ENCODE measurements at regions not wholly inside any gene's neighbourhood (a gene's known extent, or its start where the extent isn't known, plus 50 kb on each side); places are given as distances from the start of the nearest gene placed in this dataset.

GRCh38 chrX:121655276-121655675 lies 607.9 kb downstream of the GLUD2 start:
- in situ Hi-C loops (cut with MboI) (no loop called here), intact Hi-C loops (cut with micrococcal nuclease) (no loop called here)
- no peaks in the 10 kb centered on the region for H3K9me1 ChIP-seq (ENCODE audit: control insufficient read depth, insufficient read depth, low read length)
- no peak overlapping the region for H3K9ac ChIP-seq (ENCODE audit: insufficient read depth in 1 of 2, low read depth in 2 of 2, low read length in 2 of 2)
- ATAC-seq (no peak), FAIRE-seq (no peak), DNase-seq (ENCODE audit: extremely low read depth in 1 of 4, low spot score in 3 of 4) (peak in 1 of 4 experiments; percentile 1)
- H3K27ac ChIP-seq (ENCODE audit: extremely low read depth, low read depth, low read length), result no peak overlapping the region
- H3K36me3 ChIP-seq (ENCODE audit: control insufficient read depth, insufficient read depth, low read length), result no peaks in the 10 kb centered on the region
- H3K9me3 ChIP-seq (replicated peaks; ENCODE audit: control insufficient read depth, insufficient read depth, low read depth, low read length), result no peaks in the 10 kb centered on the region
- TF ChIP-seq NFIC (IDR thresholded peaks at IDR 0.05) (peak; percentile 25; the same call in 1 of the 2 replicates), ZBTB7A (IDR thresholded peaks at IDR 0.05; ENCODE audit: borderline replicate concordance, control insufficient read depth, low read depth, low read length) (no peak)
- no TSS peak for BruUV-seq (replicated peaks)
- H3K4me2 ChIP-seq (ENCODE audit: insufficient read depth, low read length), result no peak overlapping the region
- H4K20me1 ChIP-seq (replicated peaks; ENCODE audit: control insufficient read depth, insufficient read depth, low read length), result no peaks in the 10 kb centered on the region
- H3K79me2 ChIP-seq (ENCODE audit: control insufficient read depth, insufficient read depth, low read length), result no peaks in the 10 kb centered on the region
- H3K27me3 ChIP-seq (ENCODE audit: control insufficient read depth in 2 of 2, insufficient read depth in 2 of 2, low read length in 2 of 2), result no peaks in the 10 kb centered on the region
- ChIA-PET CTCF (ENCODE audit: low intra/inter-chr PET ratio) (no interaction called here), POLR2A (no interaction called here)
- no peak overlapping the region for H2AFZ ChIP-seq (ENCODE audit: low read depth, low read length)
- H3K4me1 ChIP-seq (replicated peaks in 1 of 2; ENCODE audit: control insufficient read depth in 2 of 2, insufficient read depth in 2 of 2, low read length in 2 of 2), result no peaks in the 10 kb centered on the region
- no peak overlapping the region for H3K4me3 ChIP-seq

- 19% methylated on average over 4 of the region's 4 CpGs for WGBS (ENCODE audit: insufficient coverage, low coverage, missing lambda C conversion rate)
- BruUV-seq (replicated peaks), result no TSS peak
- H3K9me3 ChIP-seq (replicated peaks; ENCODE audit: control insufficient read depth, insufficient read depth, low read depth, low read length), result no peaks in the 10 kb centered on the region
- intact Hi-C loops (cut with micrococcal nuclease), result no loop called here
- ChIA-PET CTCF (ENCODE audit: low intra/inter-chr PET ratio) (no interaction called here), POLR2A (no interaction called here)
- no peak overlapping the region for H3K9ac ChIP-seq (ENCODE audit: insufficient read depth in 1 of 2, low read depth in 2 of 2, low read length in 2 of 2)
- no peaks in the 10 kb centered on the region for H3K36me3 ChIP-seq (ENCODE audit: control insufficient read depth, insufficient read depth, low read length)
- in situ Hi-C loops (cut with MboI), result no loop called here
- H3K9me1 ChIP-seq (ENCODE audit: control insufficient read depth, insufficient read depth, low read length), result no peaks in the 10 kb centered on the region
- H3K79me2 ChIP-seq (ENCODE audit: control insufficient read depth, insufficient read depth, low read length), result no peaks in the 10 kb centered on the region
- H2AFZ ChIP-seq (ENCODE audit: low read depth, low read length), result no peak overlapping the region
- no peak for DNase-seq (ENCODE audit: extremely low read depth in 1 of 4, low spot score in 3 of 4)
- no peak overlapping the region for H3K4me3 ChIP-seq
- no peak for FAIRE-seq
- H4K20me1 ChIP-seq (replicated peaks; ENCODE audit: control insufficient read depth, insufficient read depth, low read length), result no peaks in the 10 kb centered on the region
- H3K27ac ChIP-seq (ENCODE audit: extremely low read depth, low read depth, low read length), result no peak overlapping the region
- no peak for ATAC-seq
- no peak overlapping the region for H3K4me2 ChIP-seq (ENCODE audit: insufficient read depth, low read length)
- H3K27me3 ChIP-seq (ENCODE audit: control insufficient read depth in 2 of 2, insufficient read depth in 2 of 2, low read length in 2 of 2), result no peaks in the 10 kb centered on the region
- no peaks in the 10 kb centered on the region for H3K4me1 ChIP-seq (replicated peaks in 1 of 2; ENCODE audit: control insufficient read depth in 2 of 2, insufficient read depth in 2 of 2, low read length in 2 of 2)
- TF ChIP-seq U2AF2 (optimal IDR thresholded peaks at IDR 0.05; ENCODE audit: low read depth, low read length) (no peak), PHTF2 (CRISPR knock-in tag; IDR thresholded peaks at IDR 0.05) (no peak), TEAD2 (tag; IDR thresholded peaks at IDR 0.05) (no peak), NFXL1 (CRISPR knock-in tag; IDR thresholded peaks at IDR 0.05) (no peak), NFIC (IDR thresholded peaks at IDR 0.05) (no peak), NBN (IDR thresholded peaks at IDR 0.05; ENCODE audit: low read depth) (no peak), MYNN (IDR thresholded peaks at IDR 0.05) (no peak), MYNN (CRISPR knock-in tag; IDR thresholded peaks at IDR 0.05) (no peak), PATZ1 (CRISPR knock-in tag; IDR thresholded peaks at IDR 0.05; ENCODE audit: borderline replicate concordance) (no peak), ZNF316 (IDR thresholded peaks at IDR 0.05) (no peak), RFX5 (IDR thresholded peaks at IDR 0.05; ENCODE audit: low read depth, low read length) (no peak), ARID4B (CRISPR knock-in tag; IDR thresholded peaks at IDR 0.05) (no peak)
These were observed 618.8 kb downstream of the GLUD2 start for GRCh38 chrX:121666171-121666570.

Data from K562 (cell line).